NCI-H2107 treated with DMSO at 0.1 percent for 48 hours (cell line): ENCODE measurements at regions not wholly inside any gene's neighbourhood (a gene's known extent, or its start where the extent isn't known, plus 50 kb on each side); places are given as distances from the start of the nearest gene placed in this dataset.
"Not testable (repeated sequence)": the region's sequence is repeated elsewhere in the genome, so short reads cannot be mapped to it uniquely, and the experiment has no call there.

Experiments used
- DNase-seq: peaks from one replicate; lab custom pipeline; 2025; ENCODE audit not compliant: unreplicated experiment; lab: John Stamatoyannopoulos, UW

DNA sequence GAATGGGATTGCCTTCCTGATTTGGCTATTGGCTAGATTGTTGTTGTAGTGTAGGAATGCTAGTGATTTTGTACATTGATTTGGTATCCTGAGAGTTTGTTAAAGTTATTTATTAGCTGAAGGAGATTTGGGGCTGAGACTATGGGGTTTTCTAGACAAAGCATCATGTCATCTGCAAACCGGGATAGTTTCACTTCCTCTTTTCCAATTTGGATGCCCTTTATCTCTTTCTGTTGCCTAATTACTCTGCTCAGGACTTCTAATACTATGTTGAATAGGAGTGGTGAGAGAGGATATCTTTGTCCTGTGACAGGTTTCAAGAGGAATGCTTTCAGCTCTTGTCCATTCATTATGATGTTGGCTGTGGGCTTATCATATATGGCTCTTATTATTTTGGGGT lies 265.7 kb upstream of the MGAT4C start:
- DNase-seq: no peak

DNA sequence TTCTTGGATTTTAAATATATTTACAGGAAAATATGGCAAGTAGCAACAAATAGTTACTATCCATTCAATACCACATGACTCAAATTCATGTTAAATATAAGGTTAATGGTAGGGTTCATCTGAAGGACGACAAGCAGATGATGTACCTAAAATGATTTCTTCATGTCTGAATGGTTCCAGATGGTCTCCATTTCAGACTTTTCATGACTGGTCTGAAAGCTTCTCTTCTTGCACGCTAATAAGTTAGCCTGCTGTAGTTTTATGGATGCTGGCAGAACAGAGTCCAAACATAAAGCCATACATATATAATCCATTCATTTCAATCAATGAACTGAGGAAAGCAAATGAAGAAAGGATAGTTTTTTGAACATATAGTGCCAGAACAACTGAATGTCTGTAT lies 257.0 kb upstream of the MGAT4C start:
- no peak for DNase-seq

DNA sequence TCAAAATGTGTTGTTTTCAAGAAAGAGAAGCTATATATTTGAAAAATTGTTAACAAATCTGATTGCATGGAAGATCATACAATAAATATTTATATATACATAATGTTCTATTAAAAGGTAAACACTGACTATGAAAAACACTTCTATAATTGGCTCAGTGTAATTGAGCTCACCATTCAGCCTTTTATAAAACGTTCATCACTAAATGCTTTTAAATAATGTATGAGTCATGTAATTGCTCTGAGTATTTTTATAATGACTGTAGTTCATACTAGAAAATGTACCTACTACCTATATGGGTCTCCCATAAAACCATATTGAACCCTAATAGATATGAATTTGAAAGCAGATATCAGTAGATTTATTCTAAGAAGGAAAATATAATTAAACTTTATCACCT lies 240.4 kb upstream of the MGAT4C start:
- DNase-seq: no peak

DNA sequence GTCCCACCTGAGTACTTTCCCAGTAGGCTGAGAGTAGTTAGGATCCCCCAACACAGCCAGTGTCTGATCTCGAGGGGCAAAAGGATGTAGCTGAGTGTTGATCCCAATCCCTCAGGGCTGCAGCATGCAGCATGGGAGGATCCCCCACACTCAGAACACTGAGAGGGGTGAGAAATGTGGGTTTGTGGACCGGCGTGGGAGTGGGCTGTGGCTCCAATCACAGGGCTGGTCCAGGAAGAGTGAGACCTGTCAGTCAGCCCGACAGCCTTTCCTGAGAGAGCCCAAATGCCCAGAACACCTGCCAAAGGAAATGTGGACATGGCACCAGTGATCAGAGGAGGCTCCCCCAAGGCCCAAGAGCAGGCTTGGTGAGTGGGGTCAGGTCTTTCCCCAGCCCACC lies 228.3 kb upstream of the MGAT4C start:
- DNase-seq: no peak

DNA sequence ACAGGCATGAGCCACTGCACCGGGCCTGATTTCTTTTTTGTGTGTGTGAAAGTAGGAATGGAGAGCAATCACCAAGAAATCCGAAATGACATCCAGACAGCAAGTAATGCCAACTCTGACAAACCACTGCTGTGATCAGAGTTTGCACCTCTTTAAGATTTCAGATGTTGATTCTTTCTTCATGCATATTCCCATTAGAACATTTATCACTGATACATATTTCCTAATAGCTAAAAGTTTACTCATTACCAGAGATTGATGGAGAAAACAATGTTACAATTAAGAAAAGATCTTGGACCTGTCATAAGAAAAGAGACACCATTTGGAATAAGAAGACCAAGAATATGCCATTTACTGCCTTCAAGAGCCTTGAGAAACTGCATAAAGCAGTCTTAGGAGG lies 217.0 kb upstream of the MGAT4C start:
- DNase-seq: no peak

DNA sequence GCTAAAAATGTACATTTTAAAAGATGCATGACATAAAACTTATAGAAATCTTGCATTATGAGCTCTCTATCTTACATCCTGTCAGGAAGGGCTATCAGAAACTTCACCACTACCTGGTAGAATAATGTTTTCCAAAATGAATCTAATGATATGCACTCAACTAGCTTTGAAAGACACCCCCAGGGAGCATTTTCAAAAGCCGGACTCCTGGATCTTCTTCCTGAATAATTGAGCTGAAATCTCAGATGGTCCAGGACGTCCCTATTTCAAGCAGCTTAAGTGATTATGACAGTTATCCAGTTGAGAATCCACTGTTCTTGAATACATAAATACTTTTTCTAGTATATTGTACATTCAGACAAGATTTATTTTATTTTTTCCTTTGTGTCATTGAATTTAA lies 200.6 kb upstream of the MGAT4C start:
- DNase-seq: no peak

DNA sequence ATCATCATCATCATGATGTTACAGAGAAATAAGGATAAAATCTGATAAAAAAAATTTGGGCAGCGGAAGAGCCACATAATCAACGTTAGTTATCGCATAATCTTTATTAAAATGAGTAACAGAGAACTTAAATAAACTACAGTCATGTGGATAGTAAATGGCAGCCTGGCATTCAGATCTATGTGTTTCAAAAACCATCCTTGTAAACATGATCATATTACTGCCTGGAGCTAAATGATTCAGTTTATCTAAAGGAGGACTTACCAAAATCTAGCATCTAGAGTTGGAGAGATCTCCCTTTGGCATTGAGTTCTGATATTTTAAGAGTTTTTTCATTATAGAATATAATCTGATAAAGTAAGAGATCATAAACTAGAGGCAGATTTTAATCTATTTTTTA lies 200.1 kb upstream of the MGAT4C start:
- DNase-seq: no peak

DNA sequence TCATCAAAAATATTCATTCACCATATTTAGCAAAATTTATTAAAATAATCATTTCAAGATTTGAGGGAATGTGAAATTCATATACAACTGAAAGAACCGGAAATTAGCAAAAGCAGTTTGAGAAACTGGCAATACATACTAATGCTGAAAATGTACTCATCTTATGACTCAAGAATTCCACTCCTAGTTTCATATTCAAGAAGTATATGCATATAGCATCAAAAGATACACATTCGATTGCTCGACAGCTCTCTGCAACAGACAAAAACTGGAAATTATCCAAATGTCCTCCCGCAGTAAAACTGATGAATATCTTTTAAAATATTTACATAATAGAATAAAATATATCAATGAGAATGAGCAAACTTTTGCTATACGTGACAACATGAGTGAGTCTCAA lies 189.2 kb upstream of the MGAT4C start:
- DNase-seq: no peak

DNA sequence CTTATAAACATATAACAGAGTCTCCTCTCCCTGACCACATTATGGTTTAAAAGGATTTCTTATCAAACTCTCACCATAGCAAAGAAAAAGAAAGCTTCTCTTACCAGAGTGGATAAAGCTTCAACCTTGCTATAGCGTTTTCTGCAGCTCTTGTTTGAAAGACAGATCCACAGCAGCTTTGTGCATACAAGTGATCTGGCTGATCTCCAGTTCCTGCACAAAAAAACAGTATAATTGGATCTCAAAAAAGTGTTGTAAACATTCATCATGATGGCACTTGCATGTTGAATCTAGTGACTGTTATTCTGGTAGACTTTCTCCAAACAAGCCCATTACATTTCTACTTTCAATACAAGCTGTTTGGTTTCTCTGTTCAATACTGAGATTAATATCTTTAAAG lies 178.9 kb upstream of the MGAT4C start:
- DNase-seq: no peak

DNA sequence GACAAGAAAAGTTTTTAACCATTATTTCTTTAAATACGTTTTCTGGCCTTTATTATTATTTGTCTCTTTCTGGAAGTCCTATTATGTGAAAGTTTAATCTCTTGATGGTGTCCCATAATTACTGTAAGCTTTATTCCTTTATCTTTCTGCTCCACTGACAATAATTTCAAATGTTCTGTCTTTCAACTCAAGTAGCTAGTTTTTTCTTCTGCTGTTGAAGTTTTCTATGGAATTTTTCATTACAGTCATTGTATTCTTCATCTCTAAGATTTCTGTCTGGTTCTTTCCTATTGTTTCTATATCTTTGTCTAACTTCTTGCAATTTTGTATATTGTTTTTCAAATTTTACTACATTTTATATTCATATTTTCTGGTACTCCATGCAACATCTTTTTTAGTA lies 173.6 kb upstream of the MGAT4C start:
- DNase-seq: no peak

DNA sequence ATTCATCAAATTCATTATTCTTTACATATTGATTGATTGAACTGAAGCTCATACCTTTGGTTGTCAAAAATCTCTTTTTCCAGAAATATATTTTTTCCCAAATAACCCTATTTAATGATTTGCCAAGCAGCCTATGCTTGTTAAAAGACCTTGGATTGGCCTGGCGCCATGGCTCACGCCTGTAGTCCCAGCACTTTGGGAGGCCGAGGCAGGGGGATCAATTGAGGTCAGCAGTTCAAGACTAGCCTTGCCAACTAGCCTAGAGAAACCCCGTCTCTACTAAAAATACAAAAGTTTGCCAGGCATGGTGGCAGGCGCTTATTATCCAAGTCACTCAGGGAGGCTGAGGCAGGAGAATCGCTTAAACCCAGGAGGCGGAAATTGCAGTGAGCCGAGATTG lies 165.1 kb upstream of the MGAT4C start:
- DNase-seq: no peak

DNA sequence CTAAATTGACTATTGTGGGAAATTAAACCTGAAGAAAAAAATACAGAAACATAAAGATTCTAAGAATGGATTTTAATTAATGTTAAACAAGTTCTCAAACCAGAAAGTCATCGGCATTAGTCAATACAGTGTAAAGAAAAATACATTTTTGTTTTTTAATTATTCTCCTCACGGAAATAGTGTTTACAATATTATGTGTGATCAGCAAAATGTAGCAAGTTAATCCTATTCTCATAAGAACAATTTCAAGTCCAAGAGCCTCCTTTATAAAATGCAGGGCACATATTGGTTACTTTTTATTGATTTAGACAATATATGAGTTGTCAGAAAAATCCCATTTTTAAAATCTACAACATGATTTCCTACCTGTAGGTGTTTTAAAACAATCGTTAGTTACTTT lies 158.0 kb upstream of the MGAT4C start:
- no peak for DNase-seq

DNA sequence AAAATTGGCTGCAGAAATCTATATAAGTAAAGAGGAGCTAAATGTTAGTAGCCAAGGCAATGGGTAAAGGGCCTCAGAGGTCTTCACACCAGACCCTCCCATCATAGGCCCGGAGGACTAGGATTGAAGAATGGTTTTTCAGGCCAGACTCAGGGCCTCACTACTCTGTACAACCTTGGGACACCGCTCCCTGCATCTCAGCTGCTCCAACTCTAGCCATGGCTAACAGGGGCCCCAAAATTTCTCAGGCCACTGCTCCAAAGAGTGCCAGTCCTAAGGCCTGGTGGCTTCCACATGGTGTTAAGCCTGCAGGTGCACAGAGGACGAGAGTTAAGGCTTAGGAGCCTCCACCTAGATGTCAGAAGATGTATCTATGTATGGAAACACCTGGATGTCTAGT lies 155.5 kb upstream of the MGAT4C start:
- DNase-seq: no peak

DNA sequence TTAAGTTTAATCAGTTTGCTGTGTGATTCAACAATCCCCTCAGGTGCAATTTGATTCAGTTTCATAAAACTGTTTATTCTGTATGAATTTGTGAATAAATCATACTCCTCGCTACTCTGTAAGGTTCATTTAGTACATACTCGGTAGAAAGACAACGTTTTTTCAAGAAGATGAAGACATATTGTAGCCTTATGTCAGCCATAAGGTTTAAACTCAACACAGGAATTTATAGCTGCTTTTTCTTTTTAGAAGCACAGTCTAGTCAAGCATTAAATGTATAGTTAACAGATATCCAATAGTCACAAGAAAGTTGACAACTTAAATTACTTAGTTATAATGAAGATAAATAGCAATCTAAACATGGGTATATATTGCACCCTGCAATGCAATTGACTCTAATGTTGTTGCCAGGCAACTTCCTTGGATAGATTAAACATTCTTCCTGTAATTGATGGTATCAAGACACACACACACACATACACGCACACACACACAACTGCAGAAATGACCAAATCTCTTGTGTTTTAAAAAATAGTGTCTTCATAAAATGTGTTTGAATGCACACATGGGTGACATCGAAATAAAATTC lies 151.5 kb upstream of the MGAT4C start:
- DNase-seq: no peak

DNA sequence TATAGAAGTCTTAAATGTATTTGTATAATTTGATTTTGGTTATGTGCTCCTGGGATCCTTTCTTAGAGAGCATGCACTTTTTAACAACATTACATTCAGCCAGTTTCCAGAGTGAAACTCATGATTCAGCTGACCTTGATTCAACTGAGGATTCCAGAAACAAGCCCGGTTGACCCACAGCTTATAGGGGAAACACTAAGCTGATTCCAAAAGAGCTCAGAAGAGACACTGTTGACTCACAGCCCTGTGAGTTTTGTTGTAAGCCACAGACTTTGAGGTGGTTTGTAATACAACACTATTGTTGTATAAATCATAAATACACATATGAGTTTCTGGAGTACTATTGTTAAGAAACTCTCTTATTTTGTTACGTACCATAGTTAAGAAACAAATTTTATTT lies 133.8 kb upstream of the MGAT4C start:
- no peak for DNase-seq

DNA sequence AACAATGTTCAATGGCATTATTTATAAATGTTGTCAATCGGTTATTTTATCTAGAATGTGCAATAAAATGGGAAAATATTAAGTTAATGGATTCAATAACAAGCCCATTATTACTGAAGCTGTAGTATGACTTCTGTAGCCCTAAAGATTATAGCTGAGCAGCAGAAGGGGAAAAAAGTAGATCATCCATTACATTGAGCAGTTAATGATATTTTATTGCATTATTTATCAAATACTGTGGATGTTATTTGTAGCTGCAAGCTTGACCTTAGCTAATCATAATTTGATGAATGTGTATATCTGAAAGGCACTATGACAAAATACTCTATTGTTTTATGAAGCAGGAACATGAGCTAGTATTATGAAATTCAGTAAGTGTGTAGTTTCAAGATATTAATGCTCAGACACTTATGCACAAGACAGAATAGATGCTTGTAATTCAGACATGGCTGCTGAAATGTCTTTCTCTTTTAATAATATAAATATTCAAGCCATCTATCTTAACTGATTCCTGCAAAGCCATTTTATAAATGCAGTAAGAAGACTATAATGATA lies 131.5 kb upstream of the MGAT4C start:
- no peak for DNase-seq

DNA sequence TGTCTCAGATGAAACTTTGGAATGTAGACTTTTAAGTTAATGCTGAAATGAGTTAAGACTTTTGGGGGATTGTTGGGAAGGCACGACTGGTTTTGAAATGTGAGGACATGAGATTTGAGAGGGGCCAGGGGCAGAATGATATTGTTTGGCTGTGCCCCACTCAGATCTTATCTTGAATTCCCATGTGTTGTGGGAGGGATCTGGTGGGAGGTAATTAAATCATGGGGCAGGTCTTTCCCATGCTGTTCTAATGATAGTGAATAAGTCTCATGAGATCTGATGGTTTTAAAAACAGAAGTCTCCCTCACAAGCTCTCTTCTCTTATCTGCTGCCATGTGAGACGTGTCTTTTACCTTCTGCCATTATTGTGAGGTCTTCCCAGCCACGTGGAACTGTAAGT lies 127.6 kb upstream of the MGAT4C start:
- not testable (repeated sequence) for DNase-seq

DNA sequence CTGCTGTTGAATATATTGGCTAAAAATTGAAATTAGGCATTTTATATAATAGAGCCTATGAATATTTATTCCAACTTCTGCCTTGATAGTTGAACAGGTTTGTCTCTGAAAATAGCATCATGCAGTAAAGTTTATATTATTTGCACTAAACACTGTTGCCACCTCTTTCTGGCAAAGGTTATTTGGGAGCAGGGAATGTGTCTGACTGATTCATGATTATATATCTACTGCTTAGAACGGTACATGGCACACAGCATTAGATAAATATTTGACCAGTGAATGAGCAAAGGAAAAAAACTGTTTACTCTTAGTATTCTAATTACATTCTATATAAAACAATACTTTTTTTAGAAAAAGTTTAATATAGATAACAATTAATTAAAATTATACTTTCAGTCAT lies 123.1 kb upstream of the MGAT4C start:
- DNase-seq: no peak

DNA sequence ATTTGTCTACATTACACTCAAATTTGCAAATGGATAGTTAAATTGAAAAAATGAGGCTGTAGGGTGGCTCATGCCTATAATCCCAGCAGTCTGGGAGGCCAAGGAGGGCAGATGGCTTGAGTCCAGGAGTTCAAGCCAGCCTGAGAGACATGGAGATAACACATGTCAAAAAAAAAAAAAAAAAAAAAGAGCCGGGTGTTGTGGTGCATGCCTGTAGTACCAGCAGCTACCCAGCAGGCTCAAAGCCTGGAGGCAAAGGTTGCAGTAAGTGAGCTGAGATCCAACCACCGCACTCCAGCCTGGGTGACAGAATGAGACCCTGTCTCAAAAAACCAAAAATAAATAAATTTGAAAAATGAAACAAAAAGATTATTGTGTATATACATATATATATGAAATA lies 119.9 kb upstream of the MGAT4C start:
- no peak for DNase-seq

DNA sequence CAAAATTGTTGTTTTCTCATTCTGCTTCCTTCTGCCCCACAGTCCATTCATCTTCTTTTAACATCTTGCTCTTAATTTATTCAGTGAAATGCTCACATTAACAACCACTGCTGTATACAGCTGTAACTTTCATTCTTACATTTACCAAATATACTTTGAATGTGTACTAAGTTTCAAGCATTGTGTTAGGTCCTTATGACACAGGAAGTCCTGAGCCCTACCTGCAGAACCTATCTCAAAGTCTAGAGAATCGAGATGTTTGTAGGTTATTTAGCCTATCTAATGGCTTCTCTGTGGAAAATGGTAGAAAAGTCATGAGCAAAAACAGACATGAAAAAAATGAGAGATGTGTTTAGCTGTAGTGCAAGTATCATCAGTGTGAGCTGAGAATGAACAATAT lies 117.6 kb upstream of the MGAT4C start:
- no peak for DNase-seq

DNA sequence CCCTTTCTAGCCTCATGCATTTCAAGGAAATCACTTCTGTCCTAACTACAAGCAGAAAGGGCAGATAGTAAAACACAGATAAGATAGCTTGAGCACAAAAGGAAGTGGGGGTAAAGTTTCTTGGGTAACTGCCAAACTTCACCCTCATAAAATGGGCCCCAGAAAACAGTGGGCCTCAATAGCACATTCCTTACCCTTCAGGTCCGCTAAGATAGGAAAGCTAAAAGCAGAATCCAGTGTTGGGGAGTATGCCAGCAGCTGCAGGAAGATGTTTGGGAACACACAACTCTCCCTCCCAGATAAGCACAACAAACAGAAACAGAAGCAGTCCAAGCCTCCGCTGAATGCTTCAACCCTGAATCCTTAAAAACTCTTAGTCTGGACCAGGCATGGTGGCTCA lies 110.9 kb upstream of the MGAT4C start:
- DNase-seq: no peak

DNA sequence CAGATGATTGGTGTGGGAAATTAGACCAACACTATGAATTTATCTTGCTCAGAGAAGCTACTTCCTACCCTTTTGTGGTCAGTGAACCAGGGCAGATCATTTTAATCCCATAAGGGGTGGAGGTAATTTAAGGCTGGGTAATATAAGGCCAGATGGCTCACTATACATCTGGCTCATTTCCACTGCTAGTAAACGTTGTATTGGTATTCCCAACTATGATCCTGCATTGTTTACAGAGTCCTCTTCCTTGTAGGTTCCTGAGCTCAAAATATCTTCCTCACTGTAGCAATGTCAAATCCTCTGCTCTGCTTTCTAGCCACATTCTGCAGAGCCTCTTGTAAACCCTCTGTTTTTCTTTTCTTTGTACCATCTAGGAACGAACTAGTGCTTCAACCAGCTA lies 93.0 kb upstream of the MGAT4C start:
- DNase-seq: no peak

DNA sequence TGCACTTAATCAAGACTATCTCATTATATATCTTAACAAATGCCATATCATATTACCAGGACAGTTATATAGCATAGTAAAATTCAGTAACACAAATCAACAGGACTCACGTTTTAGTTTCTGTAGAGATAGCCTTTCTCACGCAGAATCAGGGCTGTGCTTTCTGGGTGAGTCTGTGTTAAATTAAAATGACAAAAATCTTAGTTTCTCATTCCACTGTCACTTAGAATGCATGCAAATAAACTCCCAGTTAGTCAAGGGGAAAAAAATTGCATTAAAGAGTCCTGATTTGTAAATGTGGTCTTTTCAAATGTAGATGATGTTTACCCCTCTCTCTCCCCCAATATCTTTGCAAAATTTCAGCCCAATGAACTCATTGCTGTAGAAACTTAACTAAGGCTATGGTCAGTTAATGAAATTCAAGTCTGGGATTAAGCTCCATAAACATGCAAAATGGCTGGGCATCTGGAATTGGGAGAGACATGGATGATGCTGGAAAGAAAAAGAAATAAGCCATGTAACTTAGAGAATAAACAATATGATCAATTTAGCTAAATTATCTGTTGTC lies 77.8 kb upstream of the MGAT4C start:
- no peak for DNase-seq
